Neural cell (in vitro differentiated cells): ENCODE measurements at regions not wholly inside any gene's neighbourhood (a gene's known extent, or its start where the extent isn't known, plus 50 kb on each side); places are given as distances from the start of the nearest gene placed in this dataset.

ENCODE experiments used
- EZH2 ChIP-seq: fragments of 200-600, 300-800 bp; shearing (Covaris generic), sonication (generic); IDR thresholded peaks from 2 replicates; pipeline ENCODE4 v1.6.1; 2014; ENCODE audit warnings: antibody characterized with exemption, low read length, borderline replicate concordance, mild to moderate bottlenecking; ENCODE audit not compliant: insufficient read depth, poor library complexity, severe bottlenecking
- POLR2AphosphoS5 ChIP-seq: IDR thresholded peaks from 2 replicates; pipeline ENCODE4 v1.6.1; 2012
- SMC3 ChIP-seq: fragments of 450-650 bp; conservative IDR thresholded peaks from 2 replicates; pipeline ENCODE4 v1.6.1; 2014; ENCODE audit warnings: antibody characterized with exemption, mild to moderate bottlenecking, moderate library complexity; ENCODE audit not compliant: poor library complexity
- TF ChIP-seq, protein P1 (sequence below): fragments of 450-650 bp; IDR thresholded peaks from 2 replicates; pipeline ENCODE4 v1.5.1; 2014; ENCODE audit warnings: antibody characterized with exemption, mild to moderate bottlenecking, moderate library complexity; ENCODE audit not compliant: poor library complexity, severe bottlenecking
- TF ChIP-seq, protein P2 (sequence below): IDR thresholded peaks from 2 replicates; pipeline ENCODE4 v1.6.1; 2012; ENCODE audit warnings: borderline replicate concordance

DNA sequence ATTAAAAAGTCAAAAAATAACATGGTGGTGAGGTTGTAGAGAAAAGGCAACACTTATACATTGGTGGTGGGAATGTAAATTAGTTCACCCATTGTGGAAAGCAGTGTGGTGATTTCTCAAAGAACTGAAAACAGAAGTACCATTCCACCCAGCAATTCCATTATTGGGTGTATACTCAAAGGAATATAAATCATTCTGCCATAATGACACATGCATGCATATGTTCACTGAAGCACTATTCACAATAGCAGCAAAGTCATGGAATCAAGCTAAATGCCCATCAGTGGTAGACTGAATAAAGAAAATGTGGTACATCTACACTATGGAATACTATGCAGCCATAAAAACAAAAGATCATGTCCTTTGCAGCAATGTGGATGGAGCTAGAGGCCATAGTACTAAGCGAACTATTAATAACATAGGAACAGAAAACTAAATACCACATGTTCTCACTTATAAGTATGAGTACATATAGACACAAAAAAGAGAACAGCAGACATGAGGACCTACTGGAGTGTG is 66.1 kb upstream of the MKLN1 start:
- TF ChIP-seq, protein P1, sequence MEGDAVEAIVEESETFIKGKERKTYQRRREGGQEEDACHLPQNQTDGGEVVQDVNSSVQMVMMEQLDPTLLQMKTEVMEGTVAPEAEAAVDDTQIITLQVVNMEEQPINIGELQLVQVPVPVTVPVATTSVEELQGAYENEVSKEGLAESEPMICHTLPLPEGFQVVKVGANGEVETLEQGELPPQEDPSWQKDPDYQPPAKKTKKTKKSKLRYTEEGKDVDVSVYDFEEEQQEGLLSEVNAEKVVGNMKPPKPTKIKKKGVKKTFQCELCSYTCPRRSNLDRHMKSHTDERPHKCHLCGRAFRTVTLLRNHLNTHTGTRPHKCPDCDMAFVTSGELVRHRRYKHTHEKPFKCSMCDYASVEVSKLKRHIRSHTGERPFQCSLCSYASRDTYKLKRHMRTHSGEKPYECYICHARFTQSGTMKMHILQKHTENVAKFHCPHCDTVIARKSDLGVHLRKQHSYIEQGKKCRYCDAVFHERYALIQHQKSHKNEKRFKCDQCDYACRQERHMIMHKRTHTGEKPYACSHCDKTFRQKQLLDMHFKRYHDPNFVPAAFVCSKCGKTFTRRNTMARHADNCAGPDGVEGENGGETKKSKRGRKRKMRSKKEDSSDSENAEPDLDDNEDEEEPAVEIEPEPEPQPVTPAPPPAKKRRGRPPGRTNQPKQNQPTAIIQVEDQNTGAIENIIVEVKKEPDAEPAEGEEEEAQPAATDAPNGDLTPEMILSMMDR: no peak
- TF ChIP-seq POLR2AphosphoS5 (no peak), SMC3 (no peak), EZH2 (no peak)
- TF ChIP-seq, protein P2, sequence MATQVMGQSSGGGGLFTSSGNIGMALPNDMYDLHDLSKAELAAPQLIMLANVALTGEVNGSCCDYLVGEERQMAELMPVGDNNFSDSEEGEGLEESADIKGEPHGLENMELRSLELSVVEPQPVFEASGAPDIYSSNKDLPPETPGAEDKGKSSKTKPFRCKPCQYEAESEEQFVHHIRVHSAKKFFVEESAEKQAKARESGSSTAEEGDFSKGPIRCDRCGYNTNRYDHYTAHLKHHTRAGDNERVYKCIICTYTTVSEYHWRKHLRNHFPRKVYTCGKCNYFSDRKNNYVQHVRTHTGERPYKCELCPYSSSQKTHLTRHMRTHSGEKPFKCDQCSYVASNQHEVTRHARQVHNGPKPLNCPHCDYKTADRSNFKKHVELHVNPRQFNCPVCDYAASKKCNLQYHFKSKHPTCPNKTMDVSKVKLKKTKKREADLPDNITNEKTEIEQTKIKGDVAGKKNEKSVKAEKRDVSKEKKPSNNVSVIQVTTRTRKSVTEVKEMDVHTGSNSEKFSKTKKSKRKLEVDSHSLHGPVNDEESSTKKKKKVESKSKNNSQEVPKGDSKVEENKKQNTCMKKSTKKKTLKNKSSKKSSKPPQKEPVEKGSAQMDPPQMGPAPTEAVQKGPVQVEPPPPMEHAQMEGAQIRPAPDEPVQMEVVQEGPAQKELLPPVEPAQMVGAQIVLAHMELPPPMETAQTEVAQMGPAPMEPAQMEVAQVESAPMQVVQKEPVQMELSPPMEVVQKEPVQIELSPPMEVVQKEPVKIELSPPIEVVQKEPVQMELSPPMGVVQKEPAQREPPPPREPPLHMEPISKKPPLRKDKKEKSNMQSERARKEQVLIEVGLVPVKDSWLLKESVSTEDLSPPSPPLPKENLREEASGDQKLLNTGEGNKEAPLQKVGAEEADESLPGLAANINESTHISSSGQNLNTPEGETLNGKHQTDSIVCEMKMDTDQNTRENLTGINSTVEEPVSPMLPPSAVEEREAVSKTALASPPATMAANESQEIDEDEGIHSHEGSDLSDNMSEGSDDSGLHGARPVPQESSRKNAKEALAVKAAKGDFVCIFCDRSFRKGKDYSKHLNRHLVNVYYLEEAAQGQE: no peak
